SK-MEL-5 (cell line): ENCODE measurements at regions not wholly inside any gene's neighbourhood (a gene's known extent, or its start where the extent isn't known, plus 50 kb on each side); places are given as distances from the start of the nearest gene placed in this dataset.
"Not testable (repeated sequence)": the region's sequence is repeated elsewhere in the genome, so short reads cannot be mapped to it uniquely, and the experiment has no call there.

Experiments used
- DNase-seq: peaks from one replicate; pipeline ENCODE4 v3.0.0-alpha.2; 2016; ENCODE audit warnings: low read depth, low spot score
- in situ Hi-C: cut with HindIII; loops from 2 replicates; pipeline ENCODE4 v1.10.0; 2016; ENCODE audit warnings: low sequenced_read_pairs, high pct_unique_total_duplicates, low pct_unique_long_range_greater_than_20kb

GRCh38 chr15:95149036-95149435, 917.7 kb downstream of the MCTP2 start:
- in situ Hi-C loops: no loop called here
- DNase-seq: no peak

- in situ Hi-C loops: no loop called here
- no peak for DNase-seq
Measured at GRCh38 chr15:95149771-95150170, 918.4 kb downstream of the MCTP2 start.

- in situ Hi-C loops: no loop called here
- DNase-seq: no peak
Measured at GRCh38 chr15:95150466-95150865, 919.1 kb downstream of the MCTP2 start.

- no peak for DNase-seq
- in situ Hi-C loops: no loop called here
Measured at GRCh38 chr15:95152741-95153140, 921.4 kb downstream of the MCTP2 start.

GRCh38 chr15:95153201-95153600, 921.8 kb downstream of the MCTP2 start:
- in situ Hi-C loops, DNase-seq: not testable (repeated sequence)

GRCh38 chr15:95160316-95160715, 929.0 kb downstream of the MCTP2 start:
- in situ Hi-C loops: no loop called here
- no peak for DNase-seq

GRCh38 chr15:95162069-95162468, 930.7 kb downstream of the MCTP2 start:
- in situ Hi-C loops: no loop called here
- DNase-seq: no peak

- in situ Hi-C loops: no loop called here
Measured at GRCh38 chr15:95162531-95162930, 931.2 kb downstream of the MCTP2 start.

GRCh38 chr15:95162967-95163531, 931.7 kb downstream of the MCTP2 start:
- no peak for DNase-seq
- in situ Hi-C loops: no loop called here

More at GRCh38 chr15:95162531-95162930, 931.2 kb downstream of the MCTP2 start:
- no peak for DNase-seq

- DNase-seq: no peak
- in situ Hi-C loops: no loop called here
Measured at GRCh38 chr15:95168152-95168551, 936.8 kb downstream of the MCTP2 start.

- in situ Hi-C loops: no loop called here
- no peak for DNase-seq
Measured at GRCh38 chr15:95168951-95169431, 937.6 kb downstream of the MCTP2 start.

GRCh38 chr15:95169541-95170459, 938.4 kb downstream of the MCTP2 start:
- in situ Hi-C loops: no loop called here
- DNase-seq: peak; percentile 26

- in situ Hi-C loops: no loop called here
- DNase-seq: no peak
Measured at GRCh38 chr15:95170561-95171380, 939.4 kb downstream of the MCTP2 start.

- DNase-seq: no peak
Measured at GRCh38 chr15:95171564-95171963, 940.2 kb downstream of the MCTP2 start.

GRCh38 chr15:95174301-95175259, 943.2 kb downstream of the MCTP2 start:
- no peak for DNase-seq
- in situ Hi-C loops: no loop called here

More at GRCh38 chr15:95171564-95171963, 940.2 kb downstream of the MCTP2 start:
- in situ Hi-C loops: no loop called here

- no peak for DNase-seq
- in situ Hi-C loops: no loop called here
Measured at GRCh38 chr15:95175914-95176658, 944.7 kb downstream of the MCTP2 start.
